GM12891 (cell line): ENCODE measurements at regions not wholly inside any gene's neighbourhood (a gene's known extent, or its start where the extent isn't known, plus 50 kb on each side); places are given as distances from the start of the nearest gene placed in this dataset.
"Not testable (repeated sequence)": the region's sequence is repeated elsewhere in the genome, so short reads cannot be mapped to it uniquely, and the experiment has no call there.

Experiments
- DNase-seq: peaks from one replicate; pipeline ENCODE4 v3.0.0; 2011; ENCODE audit warnings: low spot score; ENCODE audit not compliant: insufficient read length
- FAIRE-seq: peaks from 2 replicates; lab custom pipeline; 2011; peaks lifted over from hg19 to GRCh38; lab: Jason Lieb, UNC
- PAX5 ChIP-seq: IDR thresholded peaks from 2 replicates; pipeline ENCODE4 v1.6.1; 2011; ENCODE audit warnings: low read length, moderate library complexity, mild to moderate bottlenecking; ENCODE audit not compliant: insufficient read depth, severe bottlenecking
- POLR2A ChIP-seq: IDR thresholded peaks from 2 replicates; pipeline ENCODE4 v1.6.1; 2011; ENCODE audit warnings: low read depth, low read length, control low read depth
- POLR2AphosphoS5 ChIP-seq: IDR thresholded peaks from 2 replicates; pipeline ENCODE4 v1.6.1; 2011; ENCODE audit warnings: low read depth, low read length, control low read depth
- POU2F2 ChIP-seq: IDR thresholded peaks from 2 replicates; pipeline ENCODE4 v1.6.1; 2011; ENCODE audit warnings: low read depth, mild to moderate bottlenecking, control low read depth, low read length, moderate library complexity
- SPI1 ChIP-seq: IDR thresholded peaks from 2 replicates; pipeline ENCODE4 v1.6.1; 2011; ENCODE audit warnings: low read depth, low read length, control low read depth
- TAF1 ChIP-seq: IDR thresholded peaks from 2 replicates; pipeline ENCODE4 v1.6.1; 2011; ENCODE audit warnings: low read depth, low read length, control low read depth

- FAIRE-seq, result no peak
- DNase-seq, result no peak
- TF ChIP-seq PAX5 (no peak), POU2F2 (no peak), SPI1 (no peak), TAF1 (no peak), POLR2AphosphoS5 (no peak), POLR2A (no peak)
Measured at GRCh38 chr4:27414887-27415731, 554.5 kb downstream of the STIM2 start.

- FAIRE-seq (no peak), DNase-seq (no peak)
- no peak for TF ChIP-seq POLR2AphosphoS5
- no peak for TF ChIP-seq SPI1
- TF ChIP-seq TAF1, result no peak
- no peak for TF ChIP-seq POU2F2
- no peak for TF ChIP-seq PAX5
- no peak for TF ChIP-seq POLR2A
Measured at GRCh38 chr4:27428661-27429060, 568.0 kb downstream of the STIM2 start.

GRCh38 chr4:27429364-27429871 lies 568.8 kb downstream of the STIM2 start:
- FAIRE-seq, result no peak
- TF ChIP-seq POLR2A, result no peak
- TF ChIP-seq SPI1, result no peak
- DNase-seq, result no peak

GRCh38 chr4:27442146-27442545 lies 581.5 kb downstream of the STIM2 start:
- DNase-seq (no peak), FAIRE-seq (no peak)
- TF ChIP-seq TAF1, result no peak
- TF ChIP-seq POLR2AphosphoS5, result no peak
- no peak for TF ChIP-seq PAX5
- no peak for TF ChIP-seq POLR2A
- TF ChIP-seq SPI1, result no peak
- no peak for TF ChIP-seq POU2F2

GRCh38 chr4:27442661-27443060 lies 582.0 kb downstream of the STIM2 start:
- not testable (repeated sequence) for DNase-seq, FAIRE-seq

GRCh38 chr4:27463816-27464215 lies 603.2 kb downstream of the STIM2 start:
- DNase-seq (no peak), FAIRE-seq (no peak)
- no peak for TF ChIP-seq SPI1

- FAIRE-seq, result no peak
- no peak for DNase-seq
- TF ChIP-seq TAF1, result no peak
- no peak for TF ChIP-seq PAX5
Measured at GRCh38 chr4:27467351-27467750, 606.7 kb downstream of the STIM2 start.

- FAIRE-seq (no peak), DNase-seq (no peak)
- TF ChIP-seq POLR2A (no peak), TAF1 (no peak), SPI1 (no peak), POU2F2 (no peak), PAX5 (no peak), POLR2AphosphoS5 (no peak)
Measured at GRCh38 chr4:27472364-27472763, 611.7 kb downstream of the STIM2 start.

- no peak for DNase-seq
- FAIRE-seq, result no peak
- no peak for TF ChIP-seq PAX5
Measured at GRCh38 chr4:27474691-27475090, 614.0 kb downstream of the STIM2 start.

GRCh38 chr4:27484216-27484615 lies 623.6 kb downstream of the STIM2 start:
- FAIRE-seq, result no peak
- DNase-seq, result no peak
- TF ChIP-seq POU2F2, result no peak

- FAIRE-seq, result no peak
- TF ChIP-seq POU2F2 (no peak), POLR2AphosphoS5 (no peak), TAF1 (no peak), PAX5 (no peak), POLR2A (no peak)
- no peak for DNase-seq
Measured at GRCh38 chr4:27490315-27490714, 629.7 kb downstream of the STIM2 start.

GRCh38 chr4:27490766-27491165 lies 630.1 kb downstream of the STIM2 start:
- no peak for TF ChIP-seq PAX5
- no peak for TF ChIP-seq POU2F2
- TF ChIP-seq POLR2A, result no peak
- TF ChIP-seq TAF1, result no peak
- DNase-seq (no peak), FAIRE-seq (no peak)
